ENCODE measurements at regions not wholly inside any gene's neighbourhood (a gene's known extent, or its start where the extent isn't known, plus 50 kb on each side); places are given as distances from the start of the nearest gene placed in this dataset.

DNA sequence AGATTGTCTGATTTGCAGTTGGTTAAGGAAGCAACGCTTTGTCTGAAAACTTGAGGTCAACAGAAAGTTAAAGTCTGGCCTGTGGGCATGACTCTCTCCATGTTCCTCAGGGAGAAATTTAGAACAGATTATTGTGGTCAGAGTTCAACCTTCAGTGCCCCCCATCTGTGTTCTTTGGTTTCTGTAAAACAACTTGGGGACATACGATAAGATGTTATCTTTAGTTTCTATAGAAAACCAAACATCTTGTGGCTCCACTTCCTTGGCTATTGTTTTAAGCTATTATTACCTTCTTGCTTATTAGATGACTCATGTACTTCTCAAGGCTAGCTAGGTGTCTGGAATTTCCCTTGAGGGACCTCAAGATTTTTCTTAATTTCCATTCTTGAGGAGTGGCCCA lies 507.7 kb downstream of the PDHA2 start (continued):
- TF ChIP-seq, protein P1, sequence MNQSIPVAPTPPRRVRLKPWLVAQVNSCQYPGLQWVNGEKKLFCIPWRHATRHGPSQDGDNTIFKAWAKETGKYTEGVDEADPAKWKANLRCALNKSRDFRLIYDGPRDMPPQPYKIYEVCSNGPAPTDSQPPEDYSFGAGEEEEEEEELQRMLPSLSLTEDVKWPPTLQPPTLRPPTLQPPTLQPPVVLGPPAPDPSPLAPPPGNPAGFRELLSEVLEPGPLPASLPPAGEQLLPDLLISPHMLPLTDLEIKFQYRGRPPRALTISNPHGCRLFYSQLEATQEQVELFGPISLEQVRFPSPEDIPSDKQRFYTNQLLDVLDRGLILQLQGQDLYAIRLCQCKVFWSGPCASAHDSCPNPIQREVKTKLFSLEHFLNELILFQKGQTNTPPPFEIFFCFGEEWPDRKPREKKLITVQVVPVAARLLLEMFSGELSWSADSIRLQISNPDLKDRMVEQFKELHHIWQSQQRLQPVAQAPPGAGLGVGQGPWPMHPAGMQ (IDR thresholded peaks at IDR 0.05; ENCODE audit: borderline replicate concordance): no peak
- TF ChIP-seq, protein P2, sequence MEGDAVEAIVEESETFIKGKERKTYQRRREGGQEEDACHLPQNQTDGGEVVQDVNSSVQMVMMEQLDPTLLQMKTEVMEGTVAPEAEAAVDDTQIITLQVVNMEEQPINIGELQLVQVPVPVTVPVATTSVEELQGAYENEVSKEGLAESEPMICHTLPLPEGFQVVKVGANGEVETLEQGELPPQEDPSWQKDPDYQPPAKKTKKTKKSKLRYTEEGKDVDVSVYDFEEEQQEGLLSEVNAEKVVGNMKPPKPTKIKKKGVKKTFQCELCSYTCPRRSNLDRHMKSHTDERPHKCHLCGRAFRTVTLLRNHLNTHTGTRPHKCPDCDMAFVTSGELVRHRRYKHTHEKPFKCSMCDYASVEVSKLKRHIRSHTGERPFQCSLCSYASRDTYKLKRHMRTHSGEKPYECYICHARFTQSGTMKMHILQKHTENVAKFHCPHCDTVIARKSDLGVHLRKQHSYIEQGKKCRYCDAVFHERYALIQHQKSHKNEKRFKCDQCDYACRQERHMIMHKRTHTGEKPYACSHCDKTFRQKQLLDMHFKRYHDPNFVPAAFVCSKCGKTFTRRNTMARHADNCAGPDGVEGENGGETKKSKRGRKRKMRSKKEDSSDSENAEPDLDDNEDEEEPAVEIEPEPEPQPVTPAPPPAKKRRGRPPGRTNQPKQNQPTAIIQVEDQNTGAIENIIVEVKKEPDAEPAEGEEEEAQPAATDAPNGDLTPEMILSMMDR (IDR thresholded peaks at IDR 0.05 in 2 of 3, conservative IDR thresholded peaks at IDR 0.05 in 1 of 3; ENCODE audit: control insufficient read depth in 2 of 3, extremely low read depth in 1 of 3, insufficient read depth in 1 of 3, low read depth in 3 of 3, low read length in 3 of 3): no peak
- TF ChIP-seq, protein P3, sequence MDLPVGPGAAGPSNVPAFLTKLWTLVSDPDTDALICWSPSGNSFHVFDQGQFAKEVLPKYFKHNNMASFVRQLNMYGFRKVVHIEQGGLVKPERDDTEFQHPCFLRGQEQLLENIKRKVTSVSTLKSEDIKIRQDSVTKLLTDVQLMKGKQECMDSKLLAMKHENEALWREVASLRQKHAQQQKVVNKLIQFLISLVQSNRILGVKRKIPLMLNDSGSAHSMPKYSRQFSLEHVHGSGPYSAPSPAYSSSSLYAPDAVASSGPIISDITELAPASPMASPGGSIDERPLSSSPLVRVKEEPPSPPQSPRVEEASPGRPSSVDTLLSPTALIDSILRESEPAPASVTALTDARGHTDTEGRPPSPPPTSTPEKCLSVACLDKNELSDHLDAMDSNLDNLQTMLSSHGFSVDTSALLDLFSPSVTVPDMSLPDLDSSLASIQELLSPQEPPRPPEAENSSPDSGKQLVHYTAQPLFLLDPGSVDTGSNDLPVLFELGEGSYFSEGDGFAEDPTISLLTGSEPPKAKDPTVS (IDR thresholded peaks at IDR 0.05; ENCODE audit: low read depth, low read length): no peak

DNA sequence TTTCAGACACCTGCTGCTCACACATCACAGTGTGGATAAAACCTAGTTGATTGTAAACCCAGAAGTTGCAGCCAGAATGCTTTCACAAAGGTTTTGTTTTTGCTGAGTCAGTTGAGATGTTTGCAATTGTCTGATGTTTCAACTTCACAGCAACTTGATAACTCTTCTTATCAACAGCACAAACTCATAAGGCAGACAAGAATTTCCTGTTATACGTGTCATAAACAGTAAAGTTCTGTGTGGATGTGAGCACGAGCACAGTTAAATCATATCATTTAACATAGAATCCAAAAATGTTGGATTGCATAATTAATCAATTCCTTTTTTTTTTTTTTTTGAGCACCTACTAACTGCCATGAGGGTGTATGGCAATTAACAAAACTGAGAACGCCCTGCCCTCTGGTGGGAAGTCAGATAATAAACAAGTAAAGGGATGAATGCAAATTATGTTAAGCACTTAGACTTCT lies 512.2 kb downstream of the PDHA2 start:
- Histone ChIP-seq H3K9ac (ENCODE audit: control insufficient read depth, insufficient read depth, low read length) (no peak overlapping the region), H3K4me1 (ENCODE audit: control insufficient read depth, insufficient read depth, low read length) (no peaks in the 10 kb centered on the region), H3K27me3 (replicated peaks in 1 of 2; ENCODE audit: control insufficient read depth in 2 of 2, insufficient read depth in 2 of 2, low read length in 1 of 2) (no peaks in the 10 kb centered on the region), H3K79me2 (ENCODE audit: control insufficient read depth, insufficient read depth, low read length) (no peaks in the 10 kb centered on the region), H3K9me3 (replicated peaks; ENCODE audit: control insufficient read depth, insufficient read depth, low read length) (no peaks in the 10 kb centered on the region), H3K36me3 (ENCODE audit: control insufficient read depth in 2 of 2, insufficient read depth in 2 of 2, low read length in 1 of 2) (no peaks in the 10 kb centered on the region), H4K20me1 (ENCODE audit: control insufficient read depth, insufficient read depth) (no peaks in the 10 kb centered on the region), H3K27ac (ENCODE audit: control insufficient read depth, insufficient read depth) (no peak overlapping the region), H2AFZ (ENCODE audit: control insufficient read depth, low read depth, low read length) (no peak overlapping the region), H3K4me3 (no peak overlapping the region), H3K4me2 (ENCODE audit: control insufficient read depth, insufficient read depth) (no peak overlapping the region)
- BruUV-seq (replicated peaks): no TSS peak
- peak; percentile 68 for ATAC-seq
- POLR2A ChIA-PET: no interaction called here
- 0% methylated on average over 3 of the region's 3 CpGs for WGBS (ENCODE audit: insufficient coverage, insufficient replicate concordance, low lambda C conversion rate, missing lambda C conversion rate)
- SMC1A ChIA-PET (ENCODE audit: uncharacterized antibody, unreplicated experiment): interaction anchor here (0.5 to 2.6 kb wide), 3 partner anchors 9 to 1185 kb away, joined by 3 to 8 read pairs (median 3); no protein-coding TSS in a partner anchor
- CTCF ChIA-PET: interaction anchor here (1.0 kb wide), 1 partner anchor 841 kb away, joined by 4 read pairs; no protein-coding TSS in a partner anchor
- in situ Hi-C loops (cut with MboI) (no loop called here), intact Hi-C loops (cut with micrococcal nuclease; ENCODE audit: unreplicated experiment) (loop anchor here (2.0 to 10.0 kb wide), 2 partner anchors 517 to 1195 kb away; no protein-coding TSS in a partner anchor)
- FAIRE-seq: peak; percentile 7
- RAD21 ChIA-PET (ENCODE audit: unreplicated experiment): interaction anchor here (0.7 kb wide), 1 partner anchor 1195 kb away, joined by 4 read pairs; no protein-coding TSS in a partner anchor
- no peak for DNase-seq (ENCODE audit: low read depth, low spot score)
- no peak for TF ChIP-seq JUNB (IDR thresholded peaks at IDR 0.05)
- TF ChIP-seq SREBF2 (IDR thresholded peaks at IDR 0.05; ENCODE audit: low read length): no peak
- TF ChIP-seq, protein P4, sequence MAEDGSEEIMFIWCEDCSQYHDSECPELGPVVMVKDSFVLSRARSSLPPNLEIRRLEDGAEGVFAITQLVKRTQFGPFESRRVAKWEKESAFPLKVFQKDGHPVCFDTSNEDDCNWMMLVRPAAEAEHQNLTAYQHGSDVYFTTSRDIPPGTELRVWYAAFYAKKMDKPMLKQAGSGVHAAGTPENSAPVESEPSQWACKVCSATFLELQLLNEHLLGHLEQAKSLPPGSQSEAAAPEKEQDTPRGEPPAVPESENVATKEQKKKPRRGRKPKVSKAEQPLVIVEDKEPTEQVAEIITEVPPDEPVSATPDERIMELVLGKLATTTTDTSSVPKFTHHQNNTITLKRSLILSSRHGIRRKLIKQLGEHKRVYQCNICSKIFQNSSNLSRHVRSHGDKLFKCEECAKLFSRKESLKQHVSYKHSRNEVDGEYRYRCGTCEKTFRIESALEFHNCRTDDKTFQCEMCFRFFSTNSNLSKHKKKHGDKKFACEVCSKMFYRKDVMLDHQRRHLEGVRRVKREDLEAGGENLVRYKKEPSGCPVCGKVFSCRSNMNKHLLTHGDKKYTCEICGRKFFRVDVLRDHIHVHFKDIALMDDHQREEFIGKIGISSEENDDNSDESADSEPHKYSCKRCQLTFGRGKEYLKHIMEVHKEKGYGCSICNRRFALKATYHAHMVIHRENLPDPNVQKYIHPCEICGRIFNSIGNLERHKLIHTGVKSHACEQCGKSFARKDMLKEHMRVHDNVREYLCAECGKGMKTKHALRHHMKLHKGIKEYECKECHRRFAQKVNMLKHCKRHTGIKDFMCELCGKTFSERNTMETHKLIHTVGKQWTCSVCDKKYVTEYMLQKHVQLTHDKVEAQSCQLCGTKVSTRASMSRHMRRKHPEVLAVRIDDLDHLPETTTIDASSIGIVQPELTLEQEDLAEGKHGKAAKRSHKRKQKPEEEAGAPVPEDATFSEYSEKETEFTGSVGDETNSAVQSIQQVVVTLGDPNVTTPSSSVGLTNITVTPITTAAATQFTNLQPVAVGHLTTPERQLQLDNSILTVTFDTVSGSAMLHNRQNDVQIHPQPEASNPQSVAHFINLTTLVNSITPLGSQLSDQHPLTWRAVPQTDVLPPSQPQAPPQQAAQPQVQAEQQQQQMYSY (CRISPR knock-in tag; IDR thresholded peaks at IDR 0.05): no peak
- TF ChIP-seq SUZ12 (IDR thresholded peaks at IDR 0.05; ENCODE audit: unreplicated experiment): no peak
- no peak for TF ChIP-seq IRF4 (IDR thresholded peaks at IDR 0.05; ENCODE audit: low read depth, low read length)
- no peak for TF ChIP-seq PML (IDR thresholded peaks at IDR 0.05; ENCODE audit: low read length)
- no peak for TF ChIP-seq MYB (IDR thresholded peaks at IDR 0.05; ENCODE audit: borderline replicate concordance, low read depth, low read length)
- no peak for TF ChIP-seq ZSCAN29 (IDR thresholded peaks at IDR 0.05)

Data from GM12878 (cell line).